HEK293 (cell line): ENCODE measurements at regions not wholly inside any gene's neighbourhood (a gene's known extent, or its start where the extent isn't known, plus 50 kb on each side); places are given as distances from the start of the nearest gene placed in this dataset.

Source experiments
- CTCF ChIA-PET: fragments of 350-600 bp; formaldehyde crosslinking; extraction: SDS; loops from one replicate; lab custom pipeline; 2021; ENCODE audit warnings: antibody characterized with exemption; lab: Yijun Ruan, JAX
- POLR2A ChIA-PET: fragments of 300-600 bp; formaldehyde crosslinking; extraction: SDS; loops from one replicate; lab custom pipeline; 2020; ENCODE audit warnings: antibody characterized with exemption, inconsistent platforms; lab: Yijun Ruan, JAX
- H3K27ac ChIP-seq: fragments of 200-500 bp; sonication (Bioruptor generic); 2 replicates; pipeline ENCODE4 v1.5.1; 2014; ENCODE audit warnings: low read depth, low read length, control low read depth, inconsistent platforms; ENCODE audit errors: extremely low read depth
- H3K36me3 ChIP-seq, 2 experiments: fragments of 200-500 bp in 1 of 2; sonication (Bioruptor generic) in 1 of 2; 1 replicate in 1 of 2; 2 replicates in 1 of 2; pipeline ENCODE4 v1.5.1; 2014 to 2017; ENCODE audit warnings: inconsistent platforms in 2 of 2, low read length in 2 of 2; ENCODE audit not compliant: control insufficient read depth in 2 of 2, insufficient read depth in 1 of 2
- H3K4me1 ChIP-seq: fragments of 200-500 bp; sonication (Bioruptor generic); 2 replicates; pipeline ENCODE4 v1.5.1; 2014; ENCODE audit warnings: mild to moderate bottlenecking, low read length, inconsistent platforms; ENCODE audit not compliant: control insufficient read depth, insufficient read depth
- H3K4me3 ChIP-seq: 2 replicates; pipeline ENCODE4 v1.5.1; 2011; ENCODE audit warnings: low read depth, mild to moderate bottlenecking, control low read depth, low read length, moderate library complexity
- H3K9me3 ChIP-seq: fragments of 200-500 bp; sonication (Bioruptor generic); 2 replicates; pipeline ENCODE4 v1.5.1; 2014; ENCODE audit warnings: low read depth, low read length, inconsistent platforms; ENCODE audit not compliant: control insufficient read depth, insufficient read depth
- EGR2 ChIP-seq: fragments of 450-650 bp; formaldehyde crosslinking; IDR thresholded peaks from 2 replicates; pipeline ENCODE4 v1.5.1; 2016; ENCODE audit warnings: low read depth, missing biosample characterization, missing genetic modification characterization
- PBX3 ChIP-seq: sonication (generic); formaldehyde crosslinking; IDR thresholded peaks from 2 replicates; pipeline ENCODE4 v1.8.1; 2022; ENCODE audit warnings: mild to moderate bottlenecking, moderate library complexity, missing genetic modification reagents
- ZBTB1 ChIP-seq: fragments of 450-650 bp; formaldehyde crosslinking; IDR thresholded peaks from 2 replicates; pipeline ENCODE4 v1.5.1; 2016; ENCODE audit warnings: missing biosample characterization, missing genetic modification characterization
- ZBTB6 ChIP-seq: fragments of 450-650 bp; formaldehyde crosslinking; IDR thresholded peaks from 2 replicates; pipeline ENCODE4 v1.5.1; 2017; ENCODE audit warnings: missing biosample characterization, missing genetic modification characterization
- ZFP69B ChIP-seq: fragments of 450-650 bp; formaldehyde crosslinking; IDR thresholded peaks from 2 replicates; pipeline ENCODE4 v1.5.1; 2016; ENCODE audit warnings: missing biosample characterization, missing genetic modification characterization
- ZNF148 ChIP-seq: fragments of 450-650 bp; formaldehyde crosslinking; IDR thresholded peaks from 2 replicates; pipeline ENCODE4 v1.5.0; 2017; ENCODE audit warnings: missing biosample characterization, missing genetic modification characterization, borderline replicate concordance
- ZNF16 ChIP-seq: fragments of 450-650 bp; formaldehyde crosslinking; IDR thresholded peaks from 2 replicates; pipeline ENCODE4 v1.5.1; 2016; ENCODE audit warnings: low read depth, missing biosample characterization, missing genetic modification characterization
- ZNF211 ChIP-seq: fragments of 450-650 bp; formaldehyde crosslinking; IDR thresholded peaks from 2 replicates; pipeline ENCODE4 v1.5.1; 2016; ENCODE audit warnings: low read depth, missing biosample characterization, missing genetic modification characterization
- ZNF223 ChIP-seq: fragments of 450-650 bp; formaldehyde crosslinking; IDR thresholded peaks from 2 replicates; pipeline ENCODE4 v1.5.1; 2016; ENCODE audit warnings: missing biosample characterization, missing genetic modification characterization
- ZNF266 ChIP-seq: fragments of 450-650 bp; formaldehyde crosslinking; IDR thresholded peaks from 2 replicates; pipeline ENCODE4 v1.5.1; 2016; ENCODE audit warnings: missing biosample characterization, missing genetic modification characterization, low read depth
- ZNF366 ChIP-seq: fragments of 450-650 bp; formaldehyde crosslinking; conservative IDR thresholded peaks from 2 replicates; pipeline ENCODE4 v1.5.1; 2016; ENCODE audit warnings: missing biosample characterization, missing genetic modification characterization
- ZNF404 ChIP-seq: fragments of 450-650 bp; formaldehyde crosslinking; IDR thresholded peaks from 2 replicates; pipeline ENCODE4 v1.5.1; 2017; ENCODE audit warnings: missing biosample characterization, missing genetic modification characterization
- ZNF426 ChIP-seq: fragments of 450-650 bp; formaldehyde crosslinking; IDR thresholded peaks from 2 replicates; pipeline ENCODE4 v1.5.1; 2017; ENCODE audit warnings: missing biosample characterization, missing genetic modification characterization, mild to moderate bottlenecking, inconsistent platforms, moderate library complexity
- ZNF449 ChIP-seq: fragments of 450-650 bp; formaldehyde crosslinking; IDR thresholded peaks from 2 replicates; pipeline ENCODE4 v1.5.1; 2017; ENCODE audit warnings: missing biosample characterization, mild to moderate bottlenecking, missing genetic modification characterization, moderate library complexity
- ZNF473 ChIP-seq: fragments of 450-650 bp; formaldehyde crosslinking; IDR thresholded peaks from 2 replicates; pipeline ENCODE4 v1.5.1; 2017; ENCODE audit warnings: missing biosample characterization, missing genetic modification characterization
- ZNF488 ChIP-seq: fragments of 450-650 bp; formaldehyde crosslinking; IDR thresholded peaks from 2 replicates; pipeline ENCODE4 v1.5.1; 2016; ENCODE audit warnings: missing biosample characterization, missing genetic modification characterization
- ZNF560 ChIP-seq: fragments of 450-650 bp; formaldehyde crosslinking; IDR thresholded peaks from 2 replicates; pipeline ENCODE4 v1.5.1; 2017; ENCODE audit warnings: missing biosample characterization, missing genetic modification characterization, borderline replicate concordance
- ZNF654 ChIP-seq: fragments of 450-650 bp; formaldehyde crosslinking; IDR thresholded peaks from 2 replicates; pipeline ENCODE4 v1.5.1; 2016; ENCODE audit warnings: low read depth, missing biosample characterization, missing genetic modification characterization

- no peak overlapping the region for H3K4me3 ChIP-seq
- H3K27ac ChIP-seq, result no peak overlapping the region
- ChIA-PET CTCF (no interaction called here), POLR2A (no interaction called here)
- no peak for TF ChIP-seq ZNF426 (tag by site-specific recombination)
- no peaks in the 10 kb centered on the region for H3K9me3 ChIP-seq
- no peaks in the 10 kb centered on the region for H3K4me1 ChIP-seq
- H3K36me3 ChIP-seq, result no peaks in the 10 kb centered on the region
These were observed 354.2 kb upstream of the GALNT5 start for GRCh38 chr2:156903335-156903734.

GRCh38 chr2:156907806-156908205 is 349.7 kb upstream of the GALNT5 start:
- H3K9me3 ChIP-seq, result no peaks in the 10 kb centered on the region
- TF ChIP-seq PBX3, result no peak
- TF ChIP-seq ZNF148 (tag by site-specific recombination), result no peak
- no peak for TF ChIP-seq ZBTB1
- TF ChIP-seq ZNF366 (tag by site-specific recombination), result no peak
- no peak for TF ChIP-seq ZNF449
- no peak for TF ChIP-seq ZNF488 (tag by site-specific recombination)
- TF ChIP-seq ZNF211, result no peak
- TF ChIP-seq ZNF16, result no peak
- TF ChIP-seq ZNF404 (tag by site-specific recombination), result no peak
- no peak for TF ChIP-seq ZNF223
- no peak for TF ChIP-seq ZNF473 (tag by site-specific recombination)
- TF ChIP-seq ZNF560 (tag by site-specific recombination), result no peak
- no peak for TF ChIP-seq ZFP69B (tag by site-specific recombination)
- no peak for TF ChIP-seq ZBTB6 (tag by site-specific recombination)
- no peaks in the 10 kb centered on the region for H3K36me3 ChIP-seq
- POLR2A ChIA-PET, result no interaction called here
- H3K4me1 ChIP-seq, result no peaks in the 10 kb centered on the region
- H3K27ac ChIP-seq, result no peak overlapping the region
- no peak overlapping the region for H3K4me3 ChIP-seq
- CTCF ChIA-PET, result no interaction called here

- TF ChIP-seq ZNF654 (no peak), ZNF266 (tag by site-specific recombination) (no peak), EGR2 (tag by site-specific recombination) (no peak)
- no peaks in the 10 kb centered on the region for H3K9me3 ChIP-seq
- no peaks in the 10 kb centered on the region for H3K36me3 ChIP-seq
- H3K4me1 ChIP-seq, result no peaks in the 10 kb centered on the region
- ChIA-PET POLR2A (no interaction called here), CTCF (no interaction called here)
- H3K4me3 ChIP-seq, result no peak overlapping the region
- no peak overlapping the region for H3K27ac ChIP-seq
These were observed 348.7 kb upstream of the GALNT5 start for GRCh38 chr2:156908825-156909224.
